ENCODE measurements at regions not wholly inside any gene's neighbourhood (a gene's known extent, or its start where the extent isn't known, plus 50 kb on each side); places are given as distances from the start of the nearest gene placed in this dataset.

DNA sequence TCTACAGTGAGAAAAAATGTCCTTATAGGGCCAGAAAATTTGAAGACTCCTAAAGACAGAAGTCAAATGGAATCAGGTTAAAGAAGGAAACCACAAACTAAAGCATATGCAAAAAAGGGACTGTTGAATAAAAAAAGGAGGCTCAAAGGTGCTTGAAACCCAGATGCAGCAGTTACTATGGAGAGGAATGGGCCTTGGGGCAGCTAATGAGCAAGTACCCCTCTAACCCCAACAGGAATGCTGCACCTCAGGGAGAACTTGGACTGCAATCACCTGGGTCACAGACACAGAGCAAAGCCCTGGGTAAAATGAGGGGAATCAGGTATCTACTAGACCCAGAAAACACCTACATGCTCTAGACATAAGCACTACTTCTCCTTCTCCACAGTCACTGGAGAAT is 313.9 kb downstream of the UBE3D start:
- TF ChIP-seq, protein P1, sequence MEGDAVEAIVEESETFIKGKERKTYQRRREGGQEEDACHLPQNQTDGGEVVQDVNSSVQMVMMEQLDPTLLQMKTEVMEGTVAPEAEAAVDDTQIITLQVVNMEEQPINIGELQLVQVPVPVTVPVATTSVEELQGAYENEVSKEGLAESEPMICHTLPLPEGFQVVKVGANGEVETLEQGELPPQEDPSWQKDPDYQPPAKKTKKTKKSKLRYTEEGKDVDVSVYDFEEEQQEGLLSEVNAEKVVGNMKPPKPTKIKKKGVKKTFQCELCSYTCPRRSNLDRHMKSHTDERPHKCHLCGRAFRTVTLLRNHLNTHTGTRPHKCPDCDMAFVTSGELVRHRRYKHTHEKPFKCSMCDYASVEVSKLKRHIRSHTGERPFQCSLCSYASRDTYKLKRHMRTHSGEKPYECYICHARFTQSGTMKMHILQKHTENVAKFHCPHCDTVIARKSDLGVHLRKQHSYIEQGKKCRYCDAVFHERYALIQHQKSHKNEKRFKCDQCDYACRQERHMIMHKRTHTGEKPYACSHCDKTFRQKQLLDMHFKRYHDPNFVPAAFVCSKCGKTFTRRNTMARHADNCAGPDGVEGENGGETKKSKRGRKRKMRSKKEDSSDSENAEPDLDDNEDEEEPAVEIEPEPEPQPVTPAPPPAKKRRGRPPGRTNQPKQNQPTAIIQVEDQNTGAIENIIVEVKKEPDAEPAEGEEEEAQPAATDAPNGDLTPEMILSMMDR (conservative IDR thresholded peaks at IDR 0.05; ENCODE audit: low read length): no peak
- no peak for TF ChIP-seq EZH2phosphoT487 (IDR thresholded peaks at IDR 0.05; ENCODE audit: borderline replicate concordance, low read depth, low read length)
- Histone ChIP-seq H3K9me3 (ENCODE audit: low read length) (no peaks in the 10 kb centered on the region), H2AFZ (ENCODE audit: low read length) (no peak overlapping the region), H3K36me3 (ENCODE audit: insufficient read depth, low read length) (no peaks in the 10 kb centered on the region), H3K4me3 (ENCODE audit: low read depth, low read length, poor library complexity, severe bottlenecking) (no peak overlapping the region), H3K9me2 (ENCODE audit: insufficient read depth, low read length) (no peaks in the 10 kb centered on the region), H3K4me2 (ENCODE audit: low read length) (no peak overlapping the region), H4K20me1 (ENCODE audit: insufficient read depth, low read length) (no peaks in the 10 kb centered on the region), H3K4me1 (ENCODE audit: insufficient read depth, low read length, poor library complexity, severe bottlenecking) (no peaks in the 10 kb centered on the region), H3K27ac (ENCODE audit: low read depth, low read length, poor library complexity, severe bottlenecking) (no peak overlapping the region), H3K79me2 (ENCODE audit: insufficient read depth, low read depth, low read length) (no peaks in the 10 kb centered on the region)
- ChIA-PET POLR2A (interaction anchor here (0.8 kb wide), 1 partner anchor 17 kb away, joined by 3 read pairs; no protein-coding TSS in a partner anchor), CTCF (ENCODE audit: unreplicated experiment) (no interaction called here)
- intact Hi-C loops (cut with micrococcal nuclease; ENCODE audit: unreplicated experiment): no loop called here
- DNase-seq (ENCODE audit: low spot score): no peak
- BruUV-seq (replicated peaks): no TSS peak

- DNase-seq (ENCODE audit: low spot score): no peak
- Histone ChIP-seq H3K79me2 (ENCODE audit: insufficient read depth, low read depth, low read length) (no peaks in the 10 kb centered on the region), H2AFZ (ENCODE audit: low read length) (no peak overlapping the region), H3K36me3 (ENCODE audit: insufficient read depth, low read length) (no peaks in the 10 kb centered on the region), H3K4me2 (ENCODE audit: low read length) (no peak overlapping the region), H3K27ac (ENCODE audit: low read depth, low read length, poor library complexity, severe bottlenecking) (no peak overlapping the region), H3K4me1 (ENCODE audit: insufficient read depth, low read length, poor library complexity, severe bottlenecking) (no peaks in the 10 kb centered on the region), H3K9me3 (ENCODE audit: low read length) (no peaks in the 10 kb centered on the region), H3K9me2 (ENCODE audit: insufficient read depth, low read length) (no peaks in the 10 kb centered on the region), H4K20me1 (ENCODE audit: insufficient read depth, low read length) (no peaks in the 10 kb centered on the region), H3K4me3 (ENCODE audit: low read depth, low read length, poor library complexity, severe bottlenecking) (no peak overlapping the region)
- TF ChIP-seq EZH2phosphoT487 (IDR thresholded peaks at IDR 0.05; ENCODE audit: borderline replicate concordance, low read depth, low read length): no peak
- TF ChIP-seq, protein P1 (conservative IDR thresholded peaks at IDR 0.05; ENCODE audit: low read length): no peak
- BruUV-seq (replicated peaks): no TSS peak
- CTCF ChIA-PET (ENCODE audit: unreplicated experiment): no interaction called here
- intact Hi-C loops (cut with micrococcal nuclease; ENCODE audit: unreplicated experiment): no loop called here
- POLR2A ChIA-PET: no interaction called here
These were observed 303.8 kb downstream of the UBE3D start for GRCh38 chr6:82761674-82762345.

DNA sequence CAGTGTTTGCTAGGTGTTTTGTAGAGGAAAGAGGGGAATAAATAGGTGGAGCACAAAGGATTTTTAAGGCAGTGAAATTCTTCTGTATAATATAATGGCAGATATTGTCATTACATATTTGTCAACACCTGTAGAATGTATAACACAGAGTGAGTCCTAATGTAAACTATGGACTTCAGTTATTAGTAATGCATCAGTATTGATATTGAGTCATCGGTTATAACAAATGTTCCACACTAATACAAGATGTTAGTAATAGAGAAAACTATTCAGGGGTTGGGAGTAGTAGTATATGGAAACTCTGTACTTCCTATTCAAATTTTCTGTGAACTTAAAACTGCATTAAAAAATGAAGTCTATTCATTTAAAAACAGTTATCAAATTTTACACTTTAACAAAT is 299.2 kb downstream of the UBE3D start:
- H4K20me1 ChIP-seq (ENCODE audit: insufficient read depth, low read length): no peaks in the 10 kb centered on the region
- no TSS peak for BruUV-seq (replicated peaks)
- no peaks in the 10 kb centered on the region for H3K79me2 ChIP-seq (ENCODE audit: insufficient read depth, low read depth, low read length)
- TF ChIP-seq, protein P1 (conservative IDR thresholded peaks at IDR 0.05; ENCODE audit: low read length): no peak
- CTCF ChIA-PET (ENCODE audit: unreplicated experiment): no interaction called here
- no peak overlapping the region for H3K27ac ChIP-seq (ENCODE audit: low read depth, low read length, poor library complexity, severe bottlenecking)
- intact Hi-C loops (cut with micrococcal nuclease; ENCODE audit: unreplicated experiment): no loop called here
- no peak overlapping the region for H3K4me2 ChIP-seq (ENCODE audit: low read length)
- POLR2A ChIA-PET: no interaction called here
- no peaks in the 10 kb centered on the region for H3K36me3 ChIP-seq (ENCODE audit: insufficient read depth, low read length)
- H2AFZ ChIP-seq (ENCODE audit: low read length): no peak overlapping the region
- no peak for DNase-seq (ENCODE audit: low spot score)
- no peak overlapping the region for H3K4me3 ChIP-seq (ENCODE audit: low read depth, low read length, poor library complexity, severe bottlenecking)
- H3K9me2 ChIP-seq (ENCODE audit: insufficient read depth, low read length): no peaks in the 10 kb centered on the region
- no peaks in the 10 kb centered on the region for H3K4me1 ChIP-seq (ENCODE audit: insufficient read depth, low read length, poor library complexity, severe bottlenecking)
- H3K9me3 ChIP-seq (ENCODE audit: low read length): no peaks in the 10 kb centered on the region
